ENCODE measurements at regions not wholly inside any gene's neighbourhood (a gene's known extent, or its start where the extent isn't known, plus 50 kb on each side); places are given as distances from the start of the nearest gene placed in this dataset.

GRCh38 chr11:134752964-134753770, 341.1 kb upstream of the B3GAT1 start:
- TF ChIP-seq POLR2A (conservative IDR thresholded peaks at IDR 0.05), result no peak
- no peak for TF ChIP-seq GABPA (tag; conservative IDR thresholded peaks at IDR 0.05; ENCODE audit: low read depth)
- TF ChIP-seq BCL6 (CRISPR knock-in tag; IDR thresholded peaks at IDR 0.05), result no peak
- no peak for TF ChIP-seq FOXO4 (CRISPR knock-in tag; IDR thresholded peaks at IDR 0.05)
- TF ChIP-seq ZNF274 (IDR thresholded peaks at IDR 0.05; ENCODE audit: borderline replicate concordance, low read depth, low read length), result no peak
- no peak for TF ChIP-seq CTCF (IDR thresholded peaks at IDR 0.05 in 2 of 3, conservative IDR thresholded peaks at IDR 0.05 in 1 of 3; ENCODE audit: insufficient read depth in 2 of 3, low read depth in 1 of 3, low read length in 3 of 3)
- TF ChIP-seq ZC3H11A (IDR thresholded peaks at IDR 0.05; ENCODE audit: low read depth, low read length), result no peak
